Globus pallidus (tissue), 1 donor: ENCODE measurements at regions not wholly inside any gene's neighbourhood (a gene's known extent, or its start where the extent isn't known, plus 50 kb on each side); places are given as distances from the start of the nearest gene placed in this dataset.
"Not testable (repeated sequence)": the region's sequence is repeated elsewhere in the genome, so short reads cannot be mapped to it uniquely, and the experiment has no call there.

ENCODE experiments used
- DNase-seq: peaks from one replicate; pipeline ENCODE4 v3.0.0-alpha.2; 2015; ENCODE audit warnings: low spot score

DNA sequence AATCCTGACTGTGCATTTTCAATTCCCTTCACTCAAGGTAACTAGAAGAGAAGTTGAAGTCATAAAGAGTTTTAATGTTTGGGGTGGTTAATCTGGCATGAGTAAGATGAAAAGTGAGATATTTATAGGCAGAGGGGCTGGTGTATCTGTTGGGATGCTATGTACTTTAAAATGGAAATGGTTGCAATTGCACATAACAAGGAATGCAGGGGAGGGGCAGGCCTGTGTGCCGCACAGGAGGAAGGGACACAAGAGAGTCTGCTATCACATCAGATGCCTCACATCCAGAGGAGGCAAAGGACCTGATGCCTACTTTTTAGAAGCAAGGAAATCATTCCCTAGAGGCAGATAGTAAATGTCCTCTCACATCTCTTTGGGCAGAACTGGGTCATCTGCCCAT, 55.5 kb upstream of the OSMR start:
- no peak for DNase-seq

DNA sequence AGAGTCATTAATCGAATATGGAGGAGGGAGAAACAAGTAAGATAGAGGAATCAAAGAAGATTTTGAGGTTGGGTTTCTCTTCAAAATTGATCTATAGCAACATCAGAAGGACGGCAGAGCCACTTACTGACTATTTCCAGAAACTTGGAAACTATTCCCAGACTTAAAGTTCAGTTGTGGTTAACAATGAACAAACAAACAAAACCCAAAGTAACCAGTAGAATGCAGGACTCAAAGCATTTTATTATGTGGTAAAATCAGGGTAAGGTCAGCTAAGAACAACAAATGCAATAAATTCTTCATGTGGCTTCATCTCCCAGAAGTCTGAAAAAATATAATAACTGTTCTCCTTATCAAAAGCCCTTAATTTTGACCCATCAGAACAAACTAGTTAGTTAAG, 54.9 kb upstream of the OSMR start:
- DNase-seq: no peak

DNA sequence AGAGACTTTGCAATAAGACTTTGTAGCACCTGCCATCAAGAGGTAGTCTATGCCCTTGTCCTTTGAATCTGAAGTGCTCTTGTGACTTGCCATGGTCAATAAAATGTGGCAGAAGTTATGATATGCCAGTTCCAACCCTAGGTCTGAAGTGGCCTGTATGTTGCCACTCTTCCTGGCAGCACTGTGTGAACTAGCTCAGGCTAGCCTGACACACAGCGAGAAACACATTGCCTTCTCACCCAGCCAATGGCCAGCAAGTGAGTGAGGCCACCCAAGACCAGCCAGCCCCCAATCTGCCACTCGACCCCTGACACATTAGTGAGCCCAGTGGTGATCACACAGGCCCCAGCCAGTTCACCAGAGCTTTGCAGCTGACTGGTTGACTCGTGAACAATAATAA, 52.7 kb upstream of the OSMR start:
- no peak for DNase-seq

DNA sequence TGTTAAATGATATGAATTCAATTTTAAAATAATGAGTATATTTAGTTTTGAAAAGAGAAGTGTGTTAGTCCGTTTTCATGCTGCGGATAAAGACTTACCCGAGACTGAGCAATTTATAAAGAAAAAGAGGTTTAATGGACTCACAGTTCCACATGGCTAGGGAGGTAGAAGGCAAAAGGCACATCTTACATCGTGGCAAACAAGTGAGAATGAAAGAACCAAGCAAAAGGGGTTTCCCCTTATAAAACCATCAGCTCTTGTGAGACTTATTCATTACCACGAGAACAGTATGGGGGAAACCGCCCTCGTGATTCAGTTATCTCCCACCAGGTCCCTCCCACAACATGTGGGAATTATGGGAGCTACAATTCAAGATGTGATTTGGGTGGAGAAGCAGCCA, 51.8 kb upstream of the OSMR start:
- not testable (repeated sequence) for DNase-seq

DNA sequence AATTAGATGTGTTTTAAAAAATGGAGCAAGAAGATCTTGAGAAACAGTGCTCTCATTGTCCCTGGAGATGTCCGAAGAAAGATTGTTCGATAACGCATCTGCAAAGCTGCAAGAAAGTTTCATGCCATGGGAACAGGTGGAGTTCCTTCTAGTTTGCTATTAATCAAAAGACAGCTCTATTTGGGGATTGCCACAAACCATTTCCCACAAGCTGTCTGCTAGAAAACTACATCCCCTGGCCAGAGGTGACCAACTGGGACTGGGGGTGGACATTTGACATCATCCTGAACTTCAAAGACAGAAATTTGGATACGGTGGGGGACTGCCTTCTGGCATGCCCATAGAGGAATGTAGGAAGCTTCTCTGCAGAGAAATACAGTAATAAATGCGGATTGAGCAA, 50.8 kb upstream of the OSMR start:
- no peak for DNase-seq

DNA sequence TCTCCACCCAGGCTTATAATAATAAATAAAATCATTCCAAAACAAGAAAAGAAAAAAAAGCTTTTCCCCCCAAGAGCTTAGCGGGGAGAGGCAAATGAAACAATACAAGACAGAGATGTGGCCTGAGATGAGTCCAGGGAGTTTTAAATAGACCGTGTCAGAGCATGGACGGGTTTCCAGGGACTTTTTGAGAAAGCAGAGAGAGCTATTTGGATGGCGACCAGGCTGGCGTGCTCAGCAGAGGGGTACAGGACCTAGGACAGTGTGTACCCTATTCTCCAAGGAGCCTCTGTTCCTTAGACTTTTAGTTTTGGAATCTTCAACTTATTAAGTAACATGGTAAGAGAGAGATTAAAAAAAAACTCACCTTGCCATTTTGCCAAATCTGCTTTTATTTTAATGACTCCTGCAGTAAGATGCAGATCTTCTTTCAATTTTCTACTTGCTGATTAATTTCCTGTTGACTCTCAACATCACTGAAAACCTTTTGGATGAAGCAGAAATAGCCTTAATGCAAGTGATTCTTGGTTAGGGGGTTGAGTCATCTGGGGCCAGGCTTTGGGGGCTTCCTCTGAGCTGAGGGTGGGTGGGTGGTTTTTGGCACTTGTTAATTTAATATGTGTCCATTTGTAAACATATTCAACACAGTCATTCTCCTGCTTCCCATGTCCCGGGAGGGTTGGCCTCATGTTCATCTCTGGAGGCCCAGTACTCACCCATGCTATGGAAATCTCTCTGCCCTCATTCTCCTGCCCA, 49.6 kb upstream of the OSMR start:
- DNase-seq: peak; percentile 54
